HG03460 (cell line): ENCODE measurements at regions not wholly inside any gene's neighbourhood (a gene's known extent, or its start where the extent isn't known, plus 50 kb on each side); places are given as distances from the start of the nearest gene placed in this dataset.
"Not testable (repeated sequence)": the region's sequence is repeated elsewhere in the genome, so short reads cannot be mapped to it uniquely, and the experiment has no call there.

ENCODE experiments used
- ATAC-seq: cut with Tn5 transposase; IDR thresholded peaks from one replicate; pipeline ENCODE4 v1.9.1; 2021; ENCODE audit not compliant: unreplicated experiment

GRCh38 chr4:124432500-124432899, 280.0 kb downstream of the ANKRD50 start:
- ATAC-seq = no peak

- no peak for ATAC-seq
Measured at GRCh38 chr4:124433044-124433443, 279.5 kb downstream of the ANKRD50 start.

- no peak for ATAC-seq
Measured at GRCh38 chr4:124433500-124433899, 279.0 kb downstream of the ANKRD50 start.

GRCh38 chr4:124435274-124435950, 277.1 kb downstream of the ANKRD50 start:
- no peak for ATAC-seq

- no peak for ATAC-seq
Measured at GRCh38 chr4:124437853-124438495, 274.6 kb downstream of the ANKRD50 start.

GRCh38 chr4:124445071-124445470, 267.5 kb downstream of the ANKRD50 start:
- no peak for ATAC-seq

GRCh38 chr4:124449881-124450280, 262.7 kb downstream of the ANKRD50 start:
- no peak for ATAC-seq

- no peak for ATAC-seq
Measured at GRCh38 chr4:124450851-124451250, 261.7 kb downstream of the ANKRD50 start.

- ATAC-seq = no peak
Measured at GRCh38 chr4:124454772-124455270, 257.7 kb downstream of the ANKRD50 start.

GRCh38 chr4:124455671-124456070, 256.9 kb downstream of the ANKRD50 start:
- no peak for ATAC-seq

GRCh38 chr4:124459196-124459940, 253.2 kb downstream of the ANKRD50 start:
- ATAC-seq = no peak

- no peak for ATAC-seq
Measured at GRCh38 chr4:124459941-124460310, 252.6 kb downstream of the ANKRD50 start.

- not testable (repeated sequence) for ATAC-seq
Measured at GRCh38 chr4:124461592-124461991, 250.9 kb downstream of the ANKRD50 start.

- no peak for ATAC-seq
Measured at GRCh38 chr4:124462954-124463828, 249.3 kb downstream of the ANKRD50 start.

- no peak for ATAC-seq
Measured at GRCh38 chr4:124464836-124465235, 247.7 kb downstream of the ANKRD50 start.

GRCh38 chr4:124468360-124468759, 244.2 kb downstream of the ANKRD50 start:
- no peak for ATAC-seq

GRCh38 chr4:124469981-124470380, 242.6 kb downstream of the ANKRD50 start:
- ATAC-seq = no peak

GRCh38 chr4:124478470-124478869, 234.1 kb downstream of the ANKRD50 start:
- no peak for ATAC-seq

GRCh38 chr4:124480061-124480460, 232.5 kb downstream of the ANKRD50 start:
- ATAC-seq = no peak

- no peak for ATAC-seq
Measured at GRCh38 chr4:124481123-124481522, 231.4 kb downstream of the ANKRD50 start.
